Neural progenitor cell (in vitro differentiated cells): ENCODE measurements at regions not wholly inside any gene's neighbourhood (a gene's known extent, or its start where the extent isn't known, plus 50 kb on each side); places are given as distances from the start of the nearest gene placed in this dataset.

Experiments used
- CTCF ChIP-seq: fragments of 200-600 bp; sonication (generic); IDR thresholded peaks from 2 replicates; pipeline ENCODE4 v1.5.1; 2017; ENCODE audit warnings: antibody characterized with exemption, mild to moderate bottlenecking
- EZH2 ChIP-seq: fragments of 200-600 bp; sonication (generic); IDR thresholded peaks from 2 replicates; pipeline ENCODE4 v1.6.1; 2017; ENCODE audit warnings: antibody characterized with exemption, mild to moderate bottlenecking, moderate library complexity
- EZH2phosphoT487 ChIP-seq: fragments of 200-600 bp; sonication (generic); IDR thresholded peaks from 2 replicates; pipeline ENCODE4 v1.6.1; 2017; ENCODE audit warnings: antibody characterized with exemption

DNA sequence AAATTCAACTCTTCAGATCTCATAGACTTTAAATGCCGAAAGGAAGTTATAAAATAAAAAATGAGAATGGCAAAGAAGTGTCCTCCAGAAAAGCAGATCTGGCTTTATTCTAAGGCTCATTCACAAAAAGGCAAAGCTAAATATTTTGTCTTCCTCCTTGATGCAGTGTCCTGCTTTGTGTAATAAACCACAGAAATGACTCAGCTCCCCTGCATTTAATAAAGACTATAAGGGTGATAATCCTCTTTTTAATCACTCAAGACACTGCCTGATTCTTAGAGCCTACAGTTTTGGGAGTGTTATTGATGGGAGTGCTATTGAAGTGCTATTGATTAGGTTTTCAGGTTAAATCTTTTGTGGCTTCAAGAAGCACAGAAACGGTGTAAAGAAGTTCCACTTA lies 482.0 kb downstream of the PCDH20 start:
- no peak for TF ChIP-seq CTCF
- no peak for TF ChIP-seq EZH2
- TF ChIP-seq EZH2phosphoT487 = no peak
